ENCODE measurements at regions not wholly inside any gene's neighbourhood (a gene's known extent, or its start where the extent isn't known, plus 50 kb on each side); places are given as distances from the start of the nearest gene placed in this dataset.

DNA sequence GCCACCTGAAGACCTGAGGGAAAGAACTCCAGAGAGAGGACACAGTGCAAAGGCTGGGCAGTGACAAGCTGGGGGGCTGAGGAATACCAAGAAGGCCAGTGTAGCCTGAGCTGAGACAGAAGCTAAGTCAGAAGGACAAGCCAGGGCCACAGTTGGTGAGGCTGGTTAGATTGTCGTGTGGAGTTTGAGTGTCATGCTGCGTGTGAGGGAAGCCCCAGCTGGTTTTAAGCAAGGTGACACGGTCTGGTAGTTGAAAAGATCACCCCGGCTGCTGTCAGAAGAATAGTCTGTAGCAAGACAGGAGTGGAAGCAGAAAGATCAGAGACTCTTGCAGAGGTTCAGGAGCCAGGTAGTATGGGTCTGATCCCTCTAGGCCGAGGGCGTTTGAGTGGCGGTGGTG lies 50.6 kb upstream of the RMDN2 start:
- no peak overlapping the region for H2BK15ac ChIP-seq (ENCODE audit: low read depth, low read length)
- H3K14ac ChIP-seq (ENCODE audit: insufficient read depth, low read length) = no peak overlapping the region
- no peaks in the 10 kb centered on the region for H3K79me1 ChIP-seq (ENCODE audit: insufficient read depth, low read depth, low read length, poor library complexity, severe bottlenecking)
- H3K27me3 Mint-ChIP-seq (ENCODE audit: low read depth) = peaks cover 16% of the 10 kb centered on the region
- H3K27me3 ChIP-seq (ENCODE audit: insufficient read depth, low read length) = no peaks in the 10 kb centered on the region
- H4K5ac ChIP-seq (ENCODE audit: insufficient read length, low read depth, low read length) = no peak overlapping the region
- H3K4me2 ChIP-seq (ENCODE audit: insufficient read depth, insufficient read length, low read length) = no peak overlapping the region
- H3K4me3 Mint-ChIP-seq = no peak overlapping the region
- no peaks in the 10 kb centered on the region for H4K20me1 ChIP-seq (ENCODE audit: control insufficient read depth, insufficient read depth, insufficient read length)
- no peaks in the 10 kb centered on the region for H3K23me2 ChIP-seq (ENCODE audit: insufficient read length, low read depth, low read length, poor library complexity, severe bottlenecking)
- H2BK5ac ChIP-seq (ENCODE audit: insufficient read length, low read length) = no peak overlapping the region
- no peaks in the 10 kb centered on the region; the same call in 1 of the 2 replicates for H3K4me1 ChIP-seq (ENCODE audit: insufficient read depth, low read length)
- H4K8ac ChIP-seq (replicated peaks; ENCODE audit: insufficient read length, low read depth, low read length) = no peak overlapping the region
- TF ChIP-seq, protein P1, sequence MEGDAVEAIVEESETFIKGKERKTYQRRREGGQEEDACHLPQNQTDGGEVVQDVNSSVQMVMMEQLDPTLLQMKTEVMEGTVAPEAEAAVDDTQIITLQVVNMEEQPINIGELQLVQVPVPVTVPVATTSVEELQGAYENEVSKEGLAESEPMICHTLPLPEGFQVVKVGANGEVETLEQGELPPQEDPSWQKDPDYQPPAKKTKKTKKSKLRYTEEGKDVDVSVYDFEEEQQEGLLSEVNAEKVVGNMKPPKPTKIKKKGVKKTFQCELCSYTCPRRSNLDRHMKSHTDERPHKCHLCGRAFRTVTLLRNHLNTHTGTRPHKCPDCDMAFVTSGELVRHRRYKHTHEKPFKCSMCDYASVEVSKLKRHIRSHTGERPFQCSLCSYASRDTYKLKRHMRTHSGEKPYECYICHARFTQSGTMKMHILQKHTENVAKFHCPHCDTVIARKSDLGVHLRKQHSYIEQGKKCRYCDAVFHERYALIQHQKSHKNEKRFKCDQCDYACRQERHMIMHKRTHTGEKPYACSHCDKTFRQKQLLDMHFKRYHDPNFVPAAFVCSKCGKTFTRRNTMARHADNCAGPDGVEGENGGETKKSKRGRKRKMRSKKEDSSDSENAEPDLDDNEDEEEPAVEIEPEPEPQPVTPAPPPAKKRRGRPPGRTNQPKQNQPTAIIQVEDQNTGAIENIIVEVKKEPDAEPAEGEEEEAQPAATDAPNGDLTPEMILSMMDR (conservative IDR thresholded peaks at IDR 0.05) = no peak
- no peaks in the 10 kb centered on the region for H3K79me2 ChIP-seq (ENCODE audit: insufficient read depth, low read length)
- no peak overlapping the region for H4K91ac ChIP-seq (ENCODE audit: insufficient read length, low read depth, low read length)
- H3K36me3 Mint-ChIP-seq (ENCODE audit: insufficient read depth in 1 of 3, low read depth in 3 of 3) = no peaks in the 10 kb centered on the region
- H3K23ac ChIP-seq (ENCODE audit: insufficient read length, low read depth, low read length) = no peak overlapping the region
- WGBS (ENCODE audit: extremely low coverage, insufficient read length, low lambda C conversion rate) = no CpG with 5 or more reads among the region's 7 CpGs
- H3K27ac Mint-ChIP-seq = no peak overlapping the region; a peak in 1 of 7 replicates
- H2BK120ac ChIP-seq (ENCODE audit: low read depth, low read length, poor library complexity, severe bottlenecking) = no peak overlapping the region
- no peak overlapping the region for H2BK20ac ChIP-seq (ENCODE audit: low read depth, low read length, poor library complexity, severe bottlenecking)
- H3K4ac ChIP-seq (ENCODE audit: low read depth, low read length) = no peak overlapping the region
- H3K9me3 ChIP-seq (ENCODE audit: control insufficient read depth, low read depth, low read length) = no peaks in the 10 kb centered on the region
- no peak overlapping the region for H3K18ac ChIP-seq (ENCODE audit: insufficient read length, low read depth, low read length)
- no peaks in the 10 kb centered on the region for H3K9me3 Mint-ChIP-seq
- no peak overlapping the region for H3K27ac ChIP-seq (ENCODE audit: insufficient read length, low read depth, low read length)
- no peak overlapping the region for H2BK12ac ChIP-seq (ENCODE audit: insufficient read length, low read depth, low read length)
- no peak overlapping the region for H3K56ac ChIP-seq (ENCODE audit: insufficient read length, low read depth, low read length)
- no peak overlapping the region for H3K9ac ChIP-seq (ENCODE audit: extremely low read depth, insufficient read length, low read length)
- no peak for DNase-seq
- no peak overlapping the region for H2AFZ ChIP-seq (ENCODE audit: low read length)
- H3T11ph ChIP-seq (ENCODE audit: low read length) = no peak overlapping the region
- no peak overlapping the region for H2AK5ac ChIP-seq (ENCODE audit: insufficient read length, low read length)
- peaks cover 36 to 37% of the 10 kb centered on the region in 2 experiments for H3K4me1 Mint-ChIP-seq
